ENCODE measurements at regions not wholly inside any gene's neighbourhood (a gene's known extent, or its start where the extent isn't known, plus 50 kb on each side); places are given as distances from the start of the nearest gene placed in this dataset.
A peak's percentile ranks its signal among the peaks of the same experiment; 100 is the strongest.

- H3K9ac ChIP-seq (ENCODE audit: insufficient read depth, low read length): no peak overlapping the region
- H4K20me1 ChIP-seq (ENCODE audit: control insufficient read depth, extremely low read depth, insufficient read depth, low read length): no peaks in the 10 kb centered on the region
- no peak overlapping the region for H2AFZ ChIP-seq (ENCODE audit: low read length)
- TF ChIP-seq, protein P1, sequence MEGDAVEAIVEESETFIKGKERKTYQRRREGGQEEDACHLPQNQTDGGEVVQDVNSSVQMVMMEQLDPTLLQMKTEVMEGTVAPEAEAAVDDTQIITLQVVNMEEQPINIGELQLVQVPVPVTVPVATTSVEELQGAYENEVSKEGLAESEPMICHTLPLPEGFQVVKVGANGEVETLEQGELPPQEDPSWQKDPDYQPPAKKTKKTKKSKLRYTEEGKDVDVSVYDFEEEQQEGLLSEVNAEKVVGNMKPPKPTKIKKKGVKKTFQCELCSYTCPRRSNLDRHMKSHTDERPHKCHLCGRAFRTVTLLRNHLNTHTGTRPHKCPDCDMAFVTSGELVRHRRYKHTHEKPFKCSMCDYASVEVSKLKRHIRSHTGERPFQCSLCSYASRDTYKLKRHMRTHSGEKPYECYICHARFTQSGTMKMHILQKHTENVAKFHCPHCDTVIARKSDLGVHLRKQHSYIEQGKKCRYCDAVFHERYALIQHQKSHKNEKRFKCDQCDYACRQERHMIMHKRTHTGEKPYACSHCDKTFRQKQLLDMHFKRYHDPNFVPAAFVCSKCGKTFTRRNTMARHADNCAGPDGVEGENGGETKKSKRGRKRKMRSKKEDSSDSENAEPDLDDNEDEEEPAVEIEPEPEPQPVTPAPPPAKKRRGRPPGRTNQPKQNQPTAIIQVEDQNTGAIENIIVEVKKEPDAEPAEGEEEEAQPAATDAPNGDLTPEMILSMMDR (conservative IDR thresholded peaks at IDR 0.05 in 1 of 2, IDR thresholded peaks at IDR 0.05 in 1 of 2; ENCODE audit: low read depth in 1 of 2, low read length in 2 of 2): no peak
- no peak for TF ChIP-seq EZH2 (IDR thresholded peaks at IDR 0.05; ENCODE audit: low read length, missing control alignments)
- H3K79me2 ChIP-seq (ENCODE audit: control insufficient read depth, insufficient read depth, low read length): no peaks in the 10 kb centered on the region
- H3K27me3 ChIP-seq (ENCODE audit: control insufficient read depth, insufficient read depth, low read length): no peaks in the 10 kb centered on the region
- no peak overlapping the region for H3K4me3 ChIP-seq (replicated peaks in 1 of 4; ENCODE audit: control extremely low read depth in 1 of 4, insufficient read depth in 1 of 4, low read depth in 3 of 4, low read length in 4 of 4)
- peak in 1 of 2 donors; percentile 43 for DNase-seq (ENCODE audit: low read depth in 2 of 2)
- H3K4me2 ChIP-seq (ENCODE audit: extremely low read depth, insufficient read depth, low read length): no peak overlapping the region
- no peaks in the 10 kb centered on the region for H3K9me3 ChIP-seq (ENCODE audit: control insufficient read depth, insufficient read depth, low read depth, low read length)
- no peaks in the 10 kb centered on the region for H3K4me1 ChIP-seq (ENCODE audit: control insufficient read depth, extremely low read depth, insufficient read depth, low read length)
- H3K36me3 ChIP-seq (ENCODE audit: control insufficient read depth, insufficient read depth, low read length): no peaks in the 10 kb centered on the region
- H3K27ac ChIP-seq (ENCODE audit: insufficient read depth, low read length): no peak overlapping the region
Measured at GRCh38 chr2:129062146-129062912, 743.7 kb upstream of the HS6ST1 start.

DNA sequence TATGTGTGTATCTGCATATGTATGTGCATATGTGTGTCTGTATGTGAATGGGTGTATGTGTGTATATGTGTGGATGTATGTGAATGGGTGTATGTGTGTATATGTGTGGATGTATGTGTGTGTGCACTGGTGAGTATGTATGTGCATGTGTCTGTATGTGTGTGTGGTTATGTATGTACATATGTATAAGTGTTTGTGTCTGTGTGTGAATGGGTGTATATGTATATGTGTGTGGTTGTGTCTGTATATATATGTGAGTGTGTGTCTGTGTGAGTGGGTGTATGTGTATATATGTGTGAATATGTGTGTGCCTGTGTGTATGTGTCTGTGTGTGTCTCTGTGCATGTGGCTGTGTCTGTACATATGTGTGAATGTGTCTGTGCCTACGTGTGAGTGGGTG is 748.4 kb upstream of the HS6ST1 start:
- Histone ChIP-seq H3K36me3 (ENCODE audit: control insufficient read depth, insufficient read depth, low read length) (no peaks in the 10 kb centered on the region), H3K4me2 (ENCODE audit: extremely low read depth, insufficient read depth, low read length) (no peak overlapping the region), H3K4me3 (replicated peaks in 1 of 4; ENCODE audit: control extremely low read depth in 1 of 4, insufficient read depth in 1 of 4, low read depth in 3 of 4, low read length in 4 of 4) (no peak overlapping the region), H3K9me3 (ENCODE audit: control insufficient read depth, insufficient read depth, low read depth, low read length) (no peaks in the 10 kb centered on the region), H4K20me1 (ENCODE audit: control insufficient read depth, extremely low read depth, insufficient read depth, low read length) (no peaks in the 10 kb centered on the region), H3K4me1 (ENCODE audit: control insufficient read depth, extremely low read depth, insufficient read depth, low read length) (no peaks in the 10 kb centered on the region), H3K79me2 (ENCODE audit: control insufficient read depth, insufficient read depth, low read length) (no peaks in the 10 kb centered on the region), H3K9ac (ENCODE audit: insufficient read depth, low read length) (no peak overlapping the region), H3K27ac (ENCODE audit: insufficient read depth, low read length) (no peak overlapping the region), H3K27me3 (ENCODE audit: control insufficient read depth, insufficient read depth, low read length) (no peaks in the 10 kb centered on the region), H2AFZ (ENCODE audit: low read length) (no peak overlapping the region)
- no peak for DNase-seq (ENCODE audit: low read depth in 2 of 2)
- TF ChIP-seq, protein P1 (conservative IDR thresholded peaks at IDR 0.05 in 1 of 2, IDR thresholded peaks at IDR 0.05 in 1 of 2; ENCODE audit: low read depth in 1 of 2, low read length in 2 of 2): no peak
- TF ChIP-seq EZH2 (IDR thresholded peaks at IDR 0.05; ENCODE audit: low read length, missing control alignments): no peak

GRCh38 chr2:129067953-129068352 is 749.3 kb upstream of the HS6ST1 start:
- Histone ChIP-seq H3K9me3 (ENCODE audit: control insufficient read depth, insufficient read depth, low read depth, low read length) (no peaks in the 10 kb centered on the region), H3K27ac (ENCODE audit: insufficient read depth, low read length) (no peak overlapping the region), H3K36me3 (ENCODE audit: control insufficient read depth, insufficient read depth, low read length) (no peaks in the 10 kb centered on the region), H3K4me2 (ENCODE audit: extremely low read depth, insufficient read depth, low read length) (no peak overlapping the region), H3K4me3 (replicated peaks in 1 of 4; ENCODE audit: control extremely low read depth in 1 of 4, insufficient read depth in 1 of 4, low read depth in 3 of 4, low read length in 4 of 4) (no peak overlapping the region), H3K4me1 (ENCODE audit: control insufficient read depth, extremely low read depth, insufficient read depth, low read length) (no peaks in the 10 kb centered on the region), H3K9ac (ENCODE audit: insufficient read depth, low read length) (no peak overlapping the region), H3K79me2 (ENCODE audit: control insufficient read depth, insufficient read depth, low read length) (no peaks in the 10 kb centered on the region), H3K27me3 (ENCODE audit: control insufficient read depth, insufficient read depth, low read length) (no peaks in the 10 kb centered on the region), H4K20me1 (ENCODE audit: control insufficient read depth, extremely low read depth, insufficient read depth, low read length) (no peaks in the 10 kb centered on the region), H2AFZ (ENCODE audit: low read length) (no peak overlapping the region)
- DNase-seq (ENCODE audit: low read depth in 2 of 2): no peak
- TF ChIP-seq EZH2 (IDR thresholded peaks at IDR 0.05; ENCODE audit: low read length, missing control alignments): no peak
- TF ChIP-seq, protein P1 (conservative IDR thresholded peaks at IDR 0.05 in 1 of 2, IDR thresholded peaks at IDR 0.05 in 1 of 2; ENCODE audit: low read depth in 1 of 2, low read length in 2 of 2): no peak
